NT2/D1 (cell line): ENCODE measurements at regions not wholly inside any gene's neighbourhood (a gene's known extent, or its start where the extent isn't known, plus 50 kb on each side); places are given as distances from the start of the nearest gene placed in this dataset.

ENCODE experiments used
- SUZ12 ChIP-seq: IDR thresholded peaks from 2 replicates; pipeline ENCODE4 v1.6.1; 2011; ENCODE audit not compliant: insufficient read length, insufficient read depth; ENCODE audit errors: extremely low read depth
- YY1 ChIP-seq: IDR thresholded peaks from 2 replicates; pipeline ENCODE4 v1.6.1; 2011; ENCODE audit not compliant: insufficient read length, insufficient read depth
- ZNF274 ChIP-seq: IDR thresholded peaks from 2 replicates; pipeline ENCODE4 v1.6.1; 2011; ENCODE audit warnings: mild to moderate bottlenecking, low read depth, low read length

- TF ChIP-seq ZNF274 (no peak), YY1 (no peak), SUZ12 (no peak)
Measured at GRCh38 chr13:84352946-84353345, 470.7 kb upstream of the SLITRK1 start.
